Muscle of back (tissue), 3 donors: ENCODE measurements at regions not wholly inside any gene's neighbourhood (a gene's known extent, or its start where the extent isn't known, plus 50 kb on each side); places are given as distances from the start of the nearest gene placed in this dataset.
A peak's percentile ranks its signal among the peaks of the same experiment; 100 is the strongest.

Experiments
- DNase-seq, 3 donors: peaks; one replicate each; pipeline versions ENCODE4 v3.0.0 to v3.0.0-alpha.2; 2013

- no peak for DNase-seq
These were observed 127.2 kb upstream of the PRNP start for GRCh38 chr20:4559106-4559505.

GRCh38 chr20:4556781-4557180, 129.5 kb upstream of the PRNP start:
- DNase-seq, result no peak

GRCh38 chr20:4555188-4555890, 130.9 kb upstream of the PRNP start:
- no peak for DNase-seq

- DNase-seq, result no peak
These were observed 131.9 kb upstream of the PRNP start for GRCh38 chr20:4554346-4554745.

- DNase-seq, result no peak
These were observed 134.1 kb upstream of the PRNP start for GRCh38 chr20:4552075-4552640.

GRCh38 chr20:4550740-4551139, 135.5 kb upstream of the PRNP start:
- no peak for DNase-seq

GRCh38 chr20:4549711-4550259, 136.5 kb upstream of the PRNP start:
- no peak for DNase-seq

GRCh38 chr20:4548552-4548951, 137.7 kb upstream of the PRNP start:
- no peak for DNase-seq

- peak in 1 of 3 donors; percentile 54 for DNase-seq
These were observed 139.5 kb upstream of the PRNP start for GRCh38 chr20:4546786-4547185.

GRCh38 chr20:4546342-4546741, 139.9 kb upstream of the PRNP start:
- no peak for DNase-seq

GRCh38 chr20:4545526-4545925, 140.7 kb upstream of the PRNP start:
- DNase-seq, result peak in 1 of 3 donors; percentile 64

- DNase-seq, result peak in 1 of 3 donors; percentile 33
These were observed 141.5 kb upstream of the PRNP start for GRCh38 chr20:4544765-4545164.

GRCh38 chr20:4542270-4542669, 144.0 kb upstream of the PRNP start:
- no peak for DNase-seq

GRCh38 chr20:4534315-4534714, 151.9 kb upstream of the PRNP start:
- no peak for DNase-seq

GRCh38 chr20:4533368-4534133, 152.7 kb upstream of the PRNP start:
- no peak for DNase-seq

GRCh38 chr20:4532772-4533171, 153.5 kb upstream of the PRNP start:
- DNase-seq, result no peak

- DNase-seq, result no peak
These were observed 161.5 kb upstream of the PRNP start for GRCh38 chr20:4524792-4525191.

- DNase-seq, result no peak
These were observed 161.9 kb upstream of the PRNP start for GRCh38 chr20:4524307-4524706.

- no peak for DNase-seq
These were observed 163.9 kb upstream of the PRNP start for GRCh38 chr20:4522310-4522709.

GRCh38 chr20:4521170-4521968, 164.9 kb upstream of the PRNP start:
- DNase-seq, result no peak

- DNase-seq, result no peak
These were observed 166.7 kb upstream of the PRNP start for GRCh38 chr20:4519534-4519933.

- DNase-seq, result no peak
These were observed 169.4 kb upstream of the PRNP start for GRCh38 chr20:4516876-4517275.
